Hematopoietic multipotent progenitor cell treated with erythropoietin and hydrocortisone succinate and interleukin-3 and kit ligand, for 15 days (in vitro differentiated cells): ENCODE measurements at regions not wholly inside any gene's neighbourhood (a gene's known extent, or its start where the extent isn't known, plus 50 kb on each side); places are given as distances from the start of the nearest gene placed in this dataset.

Source experiments
- DNase-seq: peaks from one replicate; pipeline ENCODE4 v3.0.0-alpha.2; 2015; ENCODE audit warnings: low spot score

- no peak for DNase-seq
These were observed 537.3 kb upstream of the TGFBR2 start for GRCh38 chr3:30069056-30069455.

- no peak for DNase-seq
These were observed 533.4 kb upstream of the TGFBR2 start for GRCh38 chr3:30073040-30073439.

- no peak for DNase-seq
These were observed 532.8 kb upstream of the TGFBR2 start for GRCh38 chr3:30073622-30074021.

GRCh38 chr3:30075514-30075913, 530.9 kb upstream of the TGFBR2 start:
- no peak for DNase-seq

- no peak for DNase-seq
These were observed 529.5 kb upstream of the TGFBR2 start for GRCh38 chr3:30076899-30077298.

- no peak for DNase-seq
These were observed 528.7 kb upstream of the TGFBR2 start for GRCh38 chr3:30077746-30078145.

- DNase-seq: no peak
These were observed 527.7 kb upstream of the TGFBR2 start for GRCh38 chr3:30078736-30079135.

- DNase-seq: no peak
These were observed 524.5 kb upstream of the TGFBR2 start for GRCh38 chr3:30081904-30082303.

GRCh38 chr3:30082652-30083051, 523.7 kb upstream of the TGFBR2 start:
- no peak for DNase-seq

GRCh38 chr3:30083315-30083714, 523.1 kb upstream of the TGFBR2 start:
- no peak for DNase-seq

- no peak for DNase-seq
These were observed 522.1 kb upstream of the TGFBR2 start for GRCh38 chr3:30084316-30084715.

- no peak for DNase-seq
These were observed 521.4 kb upstream of the TGFBR2 start for GRCh38 chr3:30084971-30085403.

- DNase-seq: no peak
These were observed 520.9 kb upstream of the TGFBR2 start for GRCh38 chr3:30085486-30085885.

- no peak for DNase-seq
These were observed 514.7 kb upstream of the TGFBR2 start for GRCh38 chr3:30091686-30092085.

GRCh38 chr3:30097022-30097650, 509.3 kb upstream of the TGFBR2 start:
- DNase-seq: no peak

GRCh38 chr3:30098243-30098642, 508.2 kb upstream of the TGFBR2 start:
- no peak for DNase-seq

GRCh38 chr3:30098653-30099455, 507.5 kb upstream of the TGFBR2 start:
- no peak for DNase-seq

- DNase-seq: no peak
These were observed 504.0 kb upstream of the TGFBR2 start for GRCh38 chr3:30102356-30102755.

GRCh38 chr3:30103186-30103585, 503.2 kb upstream of the TGFBR2 start:
- DNase-seq: no peak

- no peak for DNase-seq
These were observed 498.9 kb upstream of the TGFBR2 start for GRCh38 chr3:30107531-30107930.

- no peak for DNase-seq
These were observed 494.0 kb upstream of the TGFBR2 start for GRCh38 chr3:30112411-30112810.

- DNase-seq: no peak
These were observed 493.4 kb upstream of the TGFBR2 start for GRCh38 chr3:30112902-30113484.

GRCh38 chr3:30113906-30114305, 492.5 kb upstream of the TGFBR2 start:
- DNase-seq: no peak
